ENCODE measurements at regions not wholly inside any gene's neighbourhood (a gene's known extent, or its start where the extent isn't known, plus 50 kb on each side); places are given as distances from the start of the nearest gene placed in this dataset.

DNA sequence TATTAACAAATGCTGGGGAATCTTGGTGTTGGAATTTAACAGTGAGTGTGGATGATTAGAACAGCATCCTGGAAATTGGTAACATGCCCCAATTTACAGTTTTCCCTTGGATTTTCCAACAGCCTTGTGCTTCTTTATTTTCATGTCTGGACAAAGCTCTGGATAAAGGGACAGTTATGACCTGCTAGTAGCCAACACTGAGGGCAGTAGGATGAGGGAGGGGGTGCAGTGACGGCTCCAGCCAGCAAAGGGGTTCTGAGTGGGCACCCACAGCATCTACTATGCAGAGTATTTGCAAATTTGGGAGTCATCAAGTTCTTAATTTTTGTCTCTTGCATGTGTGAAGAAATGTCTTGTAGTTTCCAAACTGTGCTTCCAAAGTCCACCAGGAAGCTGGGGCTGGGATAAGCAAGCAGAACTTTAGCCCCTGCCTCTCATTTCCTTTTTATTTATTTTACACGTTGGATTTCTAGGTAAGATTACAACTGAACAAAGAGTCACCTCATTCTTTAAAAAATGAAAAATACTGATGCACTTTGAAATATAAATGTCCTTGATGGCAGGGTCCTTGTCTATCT lies 63.0 kb upstream of the SELENOP start:
- TF ChIP-seq, protein P1, sequence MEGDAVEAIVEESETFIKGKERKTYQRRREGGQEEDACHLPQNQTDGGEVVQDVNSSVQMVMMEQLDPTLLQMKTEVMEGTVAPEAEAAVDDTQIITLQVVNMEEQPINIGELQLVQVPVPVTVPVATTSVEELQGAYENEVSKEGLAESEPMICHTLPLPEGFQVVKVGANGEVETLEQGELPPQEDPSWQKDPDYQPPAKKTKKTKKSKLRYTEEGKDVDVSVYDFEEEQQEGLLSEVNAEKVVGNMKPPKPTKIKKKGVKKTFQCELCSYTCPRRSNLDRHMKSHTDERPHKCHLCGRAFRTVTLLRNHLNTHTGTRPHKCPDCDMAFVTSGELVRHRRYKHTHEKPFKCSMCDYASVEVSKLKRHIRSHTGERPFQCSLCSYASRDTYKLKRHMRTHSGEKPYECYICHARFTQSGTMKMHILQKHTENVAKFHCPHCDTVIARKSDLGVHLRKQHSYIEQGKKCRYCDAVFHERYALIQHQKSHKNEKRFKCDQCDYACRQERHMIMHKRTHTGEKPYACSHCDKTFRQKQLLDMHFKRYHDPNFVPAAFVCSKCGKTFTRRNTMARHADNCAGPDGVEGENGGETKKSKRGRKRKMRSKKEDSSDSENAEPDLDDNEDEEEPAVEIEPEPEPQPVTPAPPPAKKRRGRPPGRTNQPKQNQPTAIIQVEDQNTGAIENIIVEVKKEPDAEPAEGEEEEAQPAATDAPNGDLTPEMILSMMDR (IDR thresholded peaks at IDR 0.05; ENCODE audit: insufficient read depth, low read depth, low read length) = no peak
- TF ChIP-seq EZH2 (IDR thresholded peaks at IDR 0.05; ENCODE audit: insufficient read depth, low read length) = no peak
